IPS-NIHi7 (cell line): ENCODE measurements at regions not wholly inside any gene's neighbourhood (a gene's known extent, or its start where the extent isn't known, plus 50 kb on each side); places are given as distances from the start of the nearest gene placed in this dataset.
A peak's percentile ranks its signal among the peaks of the same experiment; 100 is the strongest.

Experiments used
- DNase-seq: peaks from one replicate; pipeline ENCODE4 v3.0.0; 2012; ENCODE audit warnings: mixed read lengths; ENCODE audit errors: extremely low spot score

DNA sequence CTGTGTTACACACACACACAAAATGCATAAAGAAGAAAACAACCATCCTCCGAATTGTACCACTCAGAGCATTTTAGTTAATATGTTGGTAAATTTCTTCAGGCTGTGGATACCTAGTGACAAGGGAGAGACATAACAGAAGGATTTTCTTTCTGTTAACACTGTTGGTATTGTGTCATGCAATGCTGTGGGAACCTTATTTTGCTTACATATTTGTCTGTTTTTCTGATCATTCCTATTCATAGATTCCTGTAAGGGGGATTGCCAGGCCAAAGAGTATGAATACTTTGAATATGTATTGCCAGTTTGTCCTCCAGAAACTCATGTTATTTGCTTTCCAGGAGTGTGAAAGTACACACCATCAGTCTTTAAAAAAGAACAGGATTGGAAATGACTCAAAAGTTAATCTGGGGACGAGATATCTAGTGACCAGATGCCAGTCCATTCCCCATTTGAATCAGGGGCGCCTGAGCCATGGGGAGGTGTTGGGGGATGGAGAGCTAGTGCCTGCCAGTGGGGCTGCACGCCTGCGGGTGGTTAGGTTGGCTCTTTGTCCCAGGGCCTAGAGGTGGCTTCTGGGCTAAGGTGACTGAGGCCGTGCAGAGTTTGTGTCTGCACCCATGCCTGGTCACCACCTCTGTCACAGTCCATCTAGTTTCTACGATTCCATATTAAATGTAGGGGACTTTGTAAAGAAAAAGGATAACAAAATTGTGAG lies 142.0 kb downstream of the PTPN20 start:
- DNase-seq, result no peak

DNA sequence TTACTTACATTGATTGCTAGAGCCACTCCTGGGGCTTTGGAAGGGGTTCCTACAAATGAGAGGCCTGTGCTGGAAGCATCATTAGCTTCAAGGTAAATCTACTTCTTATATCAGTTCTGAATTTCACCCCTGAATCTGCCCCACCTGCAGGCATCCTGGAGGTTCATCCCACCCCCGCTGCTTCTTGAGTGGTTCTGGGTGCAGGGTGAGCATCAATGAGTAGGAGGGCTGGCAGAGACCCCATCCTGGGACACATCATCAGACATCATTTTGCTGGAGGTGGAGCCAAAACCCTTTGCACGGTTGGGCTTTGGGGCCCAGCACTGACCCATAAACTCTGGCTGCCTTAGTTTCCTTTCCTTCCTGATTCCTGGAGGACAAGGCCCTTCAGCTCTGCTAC lies 143.7 kb downstream of the PTPN20 start:
- DNase-seq, result no peak

DNA sequence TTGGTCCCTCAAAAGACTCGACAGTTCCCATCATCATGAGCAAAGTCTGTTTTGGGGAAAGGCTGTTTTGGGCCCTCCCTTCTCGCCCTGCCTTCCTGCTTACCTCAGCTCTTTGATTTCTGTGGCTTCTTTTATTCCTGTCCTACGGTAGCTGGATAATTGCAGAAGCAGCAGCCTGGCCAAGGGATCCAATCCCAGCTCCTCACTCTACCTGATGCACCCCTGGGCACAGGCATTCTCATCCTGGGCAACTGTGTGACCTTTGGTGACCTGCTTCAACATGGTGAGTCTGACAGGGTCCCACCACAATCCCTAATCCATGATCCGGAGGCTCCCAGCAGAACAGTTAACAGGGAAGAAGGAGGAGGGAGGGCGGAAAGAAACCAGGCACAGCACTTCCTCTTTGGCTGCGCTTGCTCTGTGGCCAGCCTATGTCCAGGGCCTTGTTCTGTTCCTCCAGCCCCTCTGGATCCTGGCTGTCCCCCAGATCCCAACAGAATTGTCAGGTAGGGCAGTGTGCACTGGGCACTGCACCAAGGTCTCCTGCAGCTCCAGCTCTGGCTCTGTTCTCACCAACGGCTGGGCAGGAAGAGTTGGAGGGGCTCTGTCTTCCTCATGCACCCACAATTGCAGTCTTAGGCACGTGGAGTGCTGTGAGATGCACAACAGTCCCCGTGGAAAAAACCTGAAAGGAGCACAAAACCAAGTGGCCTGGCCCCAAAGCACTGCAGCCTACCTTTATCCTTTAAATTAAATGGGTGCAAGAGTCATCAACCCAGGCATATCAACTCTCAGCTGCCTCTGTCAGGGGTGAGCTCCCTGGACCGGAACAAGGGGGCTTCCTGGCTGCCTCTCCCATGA lies 144.4 kb downstream of the PTPN20 start:
- DNase-seq, result no peak

DNA sequence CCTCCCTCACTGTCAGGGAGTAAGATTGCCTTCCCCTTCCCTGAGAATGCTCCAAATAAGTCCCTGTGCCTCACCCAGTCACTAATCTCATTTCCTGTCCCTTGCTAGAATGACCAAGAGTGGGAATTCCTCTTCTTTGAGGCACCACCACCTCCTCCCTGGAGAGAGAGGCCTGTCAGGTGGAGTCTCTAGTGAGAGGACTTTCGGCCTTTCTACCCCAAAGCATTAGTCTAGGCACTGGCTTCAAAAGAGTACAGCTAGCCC lies 145.0 kb downstream of the PTPN20 start:
- DNase-seq, result no peak

DNA sequence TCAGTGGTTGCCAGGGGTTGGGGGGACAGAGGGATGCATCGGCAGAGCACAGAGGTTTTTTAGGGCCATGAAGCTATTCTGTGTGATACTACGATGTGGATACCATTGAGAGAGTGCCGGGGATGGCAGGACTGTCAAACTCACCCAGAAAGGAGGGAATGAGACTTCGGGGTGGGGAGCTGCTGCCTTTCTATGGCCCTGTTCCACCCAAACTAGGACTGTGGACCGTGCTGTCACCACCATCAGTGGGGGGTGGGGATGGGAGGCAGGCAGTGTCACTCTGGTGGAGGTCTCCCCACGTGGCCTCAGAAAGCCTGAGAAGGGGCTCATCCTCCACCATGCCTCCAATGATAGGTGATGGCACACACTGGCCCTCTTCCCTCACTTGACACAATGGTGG lies 146.2 kb downstream of the PTPN20 start:
- DNase-seq, result no peak

DNA sequence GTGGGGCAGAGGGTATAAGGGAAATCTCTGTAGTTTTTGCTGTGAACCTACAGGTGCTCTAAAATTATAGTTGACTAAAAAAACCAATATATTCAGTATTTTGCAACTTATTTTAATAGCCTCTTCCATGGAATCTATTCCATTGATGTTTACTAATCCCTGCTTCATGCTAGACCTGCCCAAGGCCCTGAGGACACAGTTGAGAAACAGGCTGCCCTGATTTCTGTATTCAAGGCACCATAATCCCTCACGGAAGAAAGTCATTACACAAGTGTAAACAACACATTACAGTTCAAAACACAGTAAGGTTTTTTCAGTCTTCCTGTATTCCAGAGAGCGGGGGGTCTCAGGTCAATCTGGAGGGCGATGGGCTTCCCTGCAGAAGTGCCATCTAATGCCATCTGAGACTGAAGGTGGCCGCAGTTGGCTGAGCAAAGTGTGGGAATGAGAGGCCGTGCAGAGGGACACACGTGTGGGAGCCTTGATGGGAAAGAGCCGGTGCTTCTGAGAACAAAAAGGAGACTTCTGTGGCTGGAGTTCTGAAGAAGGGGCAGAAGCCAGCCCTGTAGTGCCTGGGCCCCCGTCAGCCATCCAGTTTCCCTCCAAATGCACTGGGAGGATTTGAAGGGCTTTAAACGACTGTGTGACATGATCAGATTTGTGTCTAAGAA lies 146.9 kb downstream of the PTPN20 start:
- DNase-seq, result no peak

DNA sequence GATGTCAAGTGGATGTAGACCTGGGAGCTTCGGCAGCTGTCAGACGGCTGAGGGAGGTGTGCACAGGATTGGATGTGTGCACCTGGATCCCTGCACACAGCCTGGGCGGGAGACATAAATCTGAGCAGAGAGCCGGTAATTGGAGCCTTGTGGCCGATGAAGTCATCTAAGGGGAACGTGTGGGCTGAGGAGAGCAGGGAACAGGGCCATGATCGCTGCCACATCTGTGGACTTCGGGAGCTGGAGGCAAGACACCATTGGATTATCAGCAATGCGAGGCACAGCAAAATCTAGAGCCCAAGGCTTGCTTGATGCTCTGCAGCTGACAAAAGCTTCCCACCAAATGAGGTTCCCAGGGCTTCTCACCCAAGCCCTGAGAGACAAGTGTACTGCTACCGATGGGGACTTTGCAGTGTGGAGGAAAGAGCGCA lies 147.7 kb downstream of the PTPN20 start:
- no peak for DNase-seq

DNA sequence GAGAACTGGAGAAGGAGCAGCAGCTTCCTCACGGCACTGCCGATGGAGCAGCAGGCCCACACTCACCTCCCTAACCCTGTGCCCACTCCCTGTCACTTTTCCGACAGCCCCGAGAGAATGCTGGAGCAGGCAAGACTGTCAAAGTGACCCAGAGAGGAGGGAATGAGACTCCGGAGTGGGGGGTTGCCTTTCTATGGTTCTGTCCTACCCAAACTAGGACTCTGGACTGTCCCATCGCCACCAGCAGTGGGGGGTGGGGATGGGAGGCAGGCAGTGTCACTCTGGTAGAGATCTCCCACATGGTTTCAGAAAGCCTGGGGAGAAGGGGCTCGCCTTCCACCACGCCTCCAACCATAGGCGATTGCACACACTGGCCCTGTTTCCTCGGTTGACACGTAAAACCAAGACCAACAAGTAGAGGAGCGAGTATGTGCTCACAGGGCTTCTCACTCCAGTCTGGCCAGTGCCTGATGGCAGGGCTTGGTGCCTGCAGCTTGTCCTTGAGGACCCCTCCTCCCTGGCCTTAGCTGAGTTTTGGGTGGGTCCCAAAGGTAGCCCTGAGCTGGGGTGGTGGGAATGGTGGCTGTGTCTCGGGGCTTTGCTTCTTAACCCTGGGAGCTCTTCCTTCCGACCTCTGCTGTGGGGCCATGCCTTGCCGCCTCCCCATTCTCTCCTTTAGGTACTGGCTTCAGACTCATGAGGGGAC lies 148.5 kb downstream of the PTPN20 start:
- DNase-seq, result no peak

DNA sequence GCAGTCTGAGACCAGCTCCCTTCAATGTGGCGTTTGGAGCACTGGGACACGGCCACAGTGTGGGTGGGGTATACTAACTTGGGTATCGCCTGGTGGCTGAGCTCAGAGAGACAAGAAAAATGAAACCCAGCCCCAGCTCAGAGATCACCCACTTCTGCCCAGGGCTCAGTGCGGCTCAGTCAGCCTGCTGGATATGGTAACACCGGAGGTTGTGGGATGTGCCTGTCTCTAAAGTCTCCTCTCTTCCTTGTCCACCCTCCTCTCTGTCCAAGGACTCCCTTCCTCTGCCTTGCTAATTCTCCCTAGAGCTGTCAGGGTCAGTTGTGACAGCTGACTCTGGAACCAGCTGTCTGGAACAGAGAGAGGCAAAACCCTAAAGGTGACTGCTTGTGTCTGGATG lies 149.1 kb downstream of the PTPN20 start:
- no peak for DNase-seq

DNA sequence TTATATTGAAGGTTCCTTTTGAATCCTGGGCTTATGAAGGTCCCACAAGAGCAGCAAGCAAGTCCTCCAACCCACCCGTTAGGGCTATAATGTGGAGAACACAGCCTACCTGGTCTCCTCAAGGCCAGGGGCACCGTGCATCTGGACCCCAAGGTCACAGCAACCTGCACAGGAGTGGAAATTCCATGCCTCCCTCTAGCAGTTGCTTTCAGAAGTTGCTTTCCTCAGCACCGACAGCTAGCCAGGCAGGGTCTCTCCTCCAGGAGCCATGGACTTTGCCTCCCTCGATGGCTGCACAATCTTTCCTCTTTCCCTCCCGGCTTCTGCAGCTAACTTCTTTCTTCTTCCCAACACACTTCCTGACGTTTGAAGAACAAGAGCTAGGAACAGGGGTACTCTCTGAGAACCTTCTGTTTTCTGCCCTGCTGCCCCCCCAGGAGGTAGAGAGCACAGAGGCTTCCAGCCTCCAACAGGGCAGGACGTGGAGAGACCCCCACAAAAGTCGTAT lies 149.8 kb downstream of the PTPN20 start:
- no peak for DNase-seq

DNA sequence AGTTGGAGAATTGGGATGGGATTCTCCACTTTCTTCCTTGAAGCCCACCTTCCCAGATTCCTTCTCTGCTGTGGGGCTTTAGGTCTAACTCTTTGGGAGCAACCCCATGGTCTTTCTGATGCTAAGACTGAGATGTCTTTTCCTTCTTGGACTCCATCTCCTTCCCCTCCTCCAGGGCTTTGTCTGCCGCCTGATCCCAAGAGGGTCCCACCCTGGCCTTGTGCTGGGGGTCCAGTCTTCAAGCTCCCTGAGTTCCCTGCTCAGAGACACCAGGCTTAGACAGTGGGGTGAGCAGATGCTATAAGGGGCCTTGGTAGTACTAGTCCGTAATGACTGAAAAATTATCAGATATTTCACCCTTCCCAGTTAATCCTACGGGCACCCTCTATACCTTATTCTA lies 150.5 kb downstream of the PTPN20 start:
- DNase-seq, result no peak

DNA sequence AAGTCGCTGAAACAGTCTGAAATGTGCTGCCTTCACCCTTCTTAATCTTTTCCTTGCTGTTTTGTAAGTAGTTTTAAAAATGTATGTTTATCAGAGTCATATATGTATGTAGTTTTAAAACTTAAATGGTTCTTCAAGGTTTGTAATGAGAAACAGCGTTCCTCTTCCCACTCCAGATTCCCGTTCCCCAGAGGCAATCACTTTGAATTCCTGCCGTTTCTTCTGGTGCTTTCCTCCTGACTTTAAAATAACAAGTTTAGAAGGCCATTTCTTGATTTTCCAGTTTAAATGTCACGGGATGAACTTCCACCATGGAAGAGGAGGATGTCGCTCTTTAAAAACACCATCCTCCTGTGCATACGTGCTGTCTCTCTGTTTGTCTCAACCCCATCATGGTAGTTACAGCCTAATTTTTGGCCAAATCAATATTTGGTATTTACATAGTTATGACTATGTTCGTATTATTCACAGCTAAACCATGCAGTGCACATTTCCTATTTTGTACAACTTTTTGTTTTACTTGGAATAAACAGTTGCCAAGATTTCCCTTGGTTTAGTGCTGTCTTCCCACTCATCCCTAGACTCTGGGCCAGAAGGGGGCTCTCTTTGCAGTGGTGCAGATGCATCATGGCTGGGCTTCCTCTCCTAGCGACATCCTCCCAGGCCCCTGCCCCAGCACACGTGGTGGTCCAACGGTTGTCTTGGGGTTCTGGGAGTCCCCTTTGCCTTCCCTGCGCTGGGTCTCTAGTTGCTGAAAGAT lies 151.4 kb downstream of the PTPN20 start:
- peak; percentile 75 for DNase-seq

DNA sequence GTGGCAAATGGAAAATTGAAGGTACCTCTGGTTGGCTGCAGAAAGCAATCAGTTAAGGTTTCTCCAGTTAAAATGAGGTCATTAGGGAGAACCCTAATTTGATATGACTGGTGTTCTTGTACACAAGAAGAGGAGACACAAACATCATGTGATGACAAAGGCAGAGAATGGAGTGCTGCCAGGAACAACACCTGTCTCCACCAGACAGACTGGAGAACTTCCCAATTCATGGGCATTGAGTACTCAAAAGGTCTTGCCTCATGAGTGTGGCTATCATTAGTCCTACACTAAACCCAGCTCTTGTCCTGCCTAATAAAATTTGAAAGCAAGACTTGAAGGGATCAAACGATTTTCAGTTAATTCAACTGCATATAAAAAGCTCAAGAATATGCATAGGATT lies 152.6 kb downstream of the PTPN20 start:
- DNase-seq, result no peak

DNA sequence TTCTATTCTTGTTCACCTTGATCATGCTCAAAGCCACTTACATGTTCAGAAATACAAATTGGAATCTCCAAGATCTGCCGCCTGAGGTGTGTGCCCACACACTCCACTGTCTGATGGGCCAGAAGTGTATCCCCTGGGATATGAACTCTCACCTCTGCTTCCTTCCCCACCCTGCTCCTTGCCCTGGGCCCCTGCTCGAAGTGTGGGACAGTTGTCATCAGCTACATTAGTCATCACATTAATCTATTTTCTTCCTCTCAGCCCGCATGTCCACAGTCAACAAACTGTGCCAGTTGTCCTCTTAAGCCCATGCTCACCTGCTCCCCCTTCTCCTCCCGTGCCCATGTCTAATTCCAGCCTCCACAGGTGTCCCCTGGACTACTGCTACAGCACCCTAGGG lies 154.7 kb downstream of the PTPN20 start:
- DNase-seq, result no peak

DNA sequence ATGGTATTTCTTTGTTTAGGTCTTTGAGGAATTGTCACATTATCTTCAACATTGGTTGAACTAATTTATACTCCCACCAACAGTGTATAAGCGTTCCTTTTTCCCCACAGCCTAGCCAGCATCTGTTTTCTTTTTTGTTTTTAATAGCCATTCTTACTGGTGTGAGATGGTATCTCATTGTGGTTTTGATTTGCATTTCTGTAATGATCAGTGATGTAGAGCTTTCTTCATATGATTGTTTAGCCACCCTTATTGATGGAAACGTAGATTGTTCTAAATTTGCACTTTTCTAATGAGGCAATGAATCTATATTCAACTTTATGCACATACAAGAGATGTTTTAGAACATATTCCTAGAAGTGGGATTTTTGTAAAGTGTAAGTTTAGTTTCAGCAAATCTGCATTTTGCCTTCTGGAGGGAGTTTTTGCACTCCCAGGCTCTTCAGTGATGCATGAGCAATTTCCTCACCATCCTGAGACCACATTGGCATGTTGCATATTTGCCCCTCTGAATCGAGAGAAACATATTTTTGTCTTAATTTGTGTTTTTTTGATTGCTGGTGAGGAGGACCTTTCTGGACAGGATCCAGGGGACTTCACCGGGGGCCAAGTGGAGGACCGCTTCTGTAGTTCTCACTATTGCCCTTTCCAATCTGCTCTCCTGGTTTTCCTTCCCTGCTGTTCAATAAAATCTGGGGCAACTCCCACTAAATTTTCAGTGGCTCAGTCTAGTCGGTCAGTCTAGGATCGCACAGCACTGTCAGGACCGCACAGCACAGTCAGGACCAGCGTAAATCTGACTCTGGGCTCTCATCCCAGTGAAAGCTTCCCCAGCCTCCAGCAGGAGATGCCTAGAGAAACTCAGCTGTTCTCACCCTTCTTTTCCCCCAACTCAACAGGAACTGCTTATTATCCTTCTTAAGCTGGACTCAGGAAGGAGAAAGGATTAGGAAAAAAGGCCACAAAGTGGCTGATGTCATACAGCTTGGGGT lies 157.0 kb downstream of the PTPN20 start:
- DNase-seq, result no peak

DNA sequence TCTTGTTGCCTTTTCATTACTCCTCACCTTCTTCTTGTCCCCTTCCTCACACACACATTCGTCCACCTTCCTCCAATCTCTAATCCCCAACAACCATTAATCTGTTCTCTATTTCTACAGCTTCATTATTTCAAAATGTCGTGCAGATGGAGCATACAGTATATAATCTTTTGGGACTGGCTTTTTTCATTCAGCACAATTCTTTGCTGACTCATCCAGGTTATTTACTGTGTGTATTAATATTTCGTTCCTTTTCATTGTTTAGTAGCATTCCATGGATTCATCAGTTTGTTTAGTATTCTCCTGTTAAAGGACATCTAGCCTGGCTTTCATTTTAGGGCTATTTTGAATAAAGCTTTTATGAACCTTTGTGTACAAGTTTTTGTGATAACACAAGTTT lies 159.3 kb downstream of the PTPN20 start:
- no peak for DNase-seq

DNA sequence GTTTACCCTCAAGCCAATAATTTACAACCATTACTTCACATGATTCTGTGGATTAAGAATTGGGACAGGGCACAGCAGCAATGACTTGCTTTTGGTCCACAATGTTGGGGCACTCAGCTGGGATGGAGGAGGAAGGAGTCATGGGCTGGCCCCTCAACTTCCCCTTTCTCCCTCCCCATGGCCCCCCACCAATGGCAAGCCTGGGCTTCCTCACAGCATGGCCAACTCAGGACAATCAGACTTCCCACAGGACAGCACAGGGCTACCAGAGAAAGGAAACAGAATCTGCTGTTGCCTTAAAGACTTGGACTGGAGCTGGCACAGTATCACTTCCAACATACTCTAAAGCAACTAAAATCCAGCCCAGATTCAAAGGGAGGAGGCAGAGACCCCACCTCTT lies 160.7 kb downstream of the PTPN20 start:
- no peak for DNase-seq

DNA sequence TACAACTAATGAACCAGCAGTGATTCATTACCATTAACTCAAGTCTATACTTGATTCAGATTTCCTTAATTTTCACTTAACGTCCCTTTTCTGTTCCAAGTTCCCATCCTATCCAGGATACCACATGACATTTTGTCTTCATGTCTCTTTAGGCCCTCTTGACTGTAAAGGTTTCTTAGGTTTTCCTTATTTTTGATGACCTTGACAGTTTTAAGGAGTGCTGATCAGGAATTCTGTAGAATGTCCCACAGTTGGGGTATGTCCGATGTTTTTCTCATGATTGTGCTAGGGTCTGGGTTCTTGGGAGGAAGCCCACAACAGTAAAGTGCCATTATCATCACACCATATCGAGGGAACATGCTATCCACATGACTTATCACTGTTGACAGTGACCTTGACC lies 162.7 kb downstream of the PTPN20 start:
- DNase-seq, result no peak

DNA sequence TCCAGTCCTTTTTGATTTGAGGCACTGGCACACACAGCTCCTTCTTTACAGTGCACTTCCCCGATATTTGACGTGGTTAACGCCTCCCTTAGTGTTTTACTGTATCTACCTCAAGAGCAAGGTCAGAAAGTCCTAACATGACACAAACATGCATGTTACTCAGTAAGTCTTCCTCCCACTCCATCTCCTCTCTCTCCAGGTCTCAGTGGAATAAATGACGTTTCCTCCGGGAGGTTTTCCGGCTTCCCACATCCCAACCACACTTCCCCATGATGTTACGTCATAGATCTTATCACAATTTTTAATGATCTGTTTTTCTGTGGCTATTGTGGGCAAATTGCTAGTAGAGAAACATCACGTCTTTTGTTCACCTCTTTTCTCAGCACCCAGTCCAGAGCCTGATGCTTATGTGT lies 165.7 kb downstream of the PTPN20 start:
- DNase-seq, result no peak

DNA sequence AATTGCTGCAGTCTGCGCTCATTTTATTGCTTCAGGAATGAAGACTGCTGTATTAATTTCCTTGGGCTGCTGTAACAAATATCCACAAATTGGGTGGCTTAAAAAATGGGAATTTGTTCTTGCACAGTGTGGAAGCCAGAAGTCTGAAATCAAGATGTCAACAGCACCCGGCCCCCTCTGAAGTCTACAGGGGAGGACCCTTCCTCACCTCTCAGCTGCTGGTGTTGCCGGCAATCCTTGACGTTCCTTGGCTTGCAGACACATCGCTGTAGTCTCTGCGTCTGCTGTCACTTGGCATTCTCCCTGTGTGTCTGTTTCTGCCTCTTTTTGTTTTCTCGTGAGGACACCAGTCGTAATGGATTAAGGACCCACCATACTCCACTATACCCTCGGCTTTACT lies 166.2 kb downstream of the PTPN20 start:
- DNase-seq, result no peak
